RWPE2 (cell line): ENCODE measurements at regions not wholly inside any gene's neighbourhood (a gene's known extent, or its start where the extent isn't known, plus 50 kb on each side); places are given as distances from the start of the nearest gene placed in this dataset.

Experiments used
- ATAC-seq: fragments of 200-7000 bp; cut with Tn5 transposase; 3 replicates; pipeline ENCODE4 v1.9.1; 2021; ENCODE audit warnings: low read depth
- DNase-seq: peaks from one replicate; pipeline ENCODE4 v3.0.0-alpha.2; 2020; ENCODE audit warnings: low spot score
- H3K27ac ChIP-seq: fragments of 450-650 bp; 2 replicates; pipeline ENCODE4 v1.5.1; 2017; ENCODE audit warnings: mild to moderate bottlenecking; ENCODE audit not compliant: poor library complexity, severe bottlenecking
- H3K27me3 ChIP-seq: fragments of 250-450 bp; sonication (Bioruptor Pico); 2 replicates; pipeline ENCODE4 v1.5.1; 2021; ENCODE audit warnings: mild to moderate bottlenecking, moderate library complexity; ENCODE audit not compliant: insufficient read depth, poor library complexity, severe bottlenecking
- H3K36me3 ChIP-seq: fragments of 250-450 bp; sonication (Bioruptor Pico); 2 replicates; pipeline ENCODE4 v1.5.1; 2020; ENCODE audit warnings: low read depth, mild to moderate bottlenecking, moderate library complexity
- H3K4me1 ChIP-seq: fragments of 250-450 bp; sonication (Bioruptor Pico); 2 replicates; pipeline ENCODE4 v1.5.1; 2021; ENCODE audit warnings: mild to moderate bottlenecking, moderate library complexity; ENCODE audit not compliant: insufficient read depth, poor library complexity, severe bottlenecking
- H3K4me3 ChIP-seq: fragments of 250-450 bp; sonication (Bioruptor Pico); 2 replicates; pipeline ENCODE4 v1.5.1; 2021; ENCODE audit warnings: mild to moderate bottlenecking, moderate library complexity; ENCODE audit not compliant: severe bottlenecking
- H3K9me3 ChIP-seq: fragments of 250-450 bp; sonication (Bioruptor Pico); 2 replicates; pipeline ENCODE4 v1.5.1; 2021; ENCODE audit warnings: mild to moderate bottlenecking, moderate library complexity; ENCODE audit not compliant: severe bottlenecking
- CTCF ChIP-seq: fragments of 450-650 bp; IDR thresholded peaks from one replicate; pipeline ENCODE4 v1.5.1; 2017; ENCODE audit warnings: mild to moderate bottlenecking, moderate library complexity; ENCODE audit not compliant: poor library complexity, severe bottlenecking

DNA sequence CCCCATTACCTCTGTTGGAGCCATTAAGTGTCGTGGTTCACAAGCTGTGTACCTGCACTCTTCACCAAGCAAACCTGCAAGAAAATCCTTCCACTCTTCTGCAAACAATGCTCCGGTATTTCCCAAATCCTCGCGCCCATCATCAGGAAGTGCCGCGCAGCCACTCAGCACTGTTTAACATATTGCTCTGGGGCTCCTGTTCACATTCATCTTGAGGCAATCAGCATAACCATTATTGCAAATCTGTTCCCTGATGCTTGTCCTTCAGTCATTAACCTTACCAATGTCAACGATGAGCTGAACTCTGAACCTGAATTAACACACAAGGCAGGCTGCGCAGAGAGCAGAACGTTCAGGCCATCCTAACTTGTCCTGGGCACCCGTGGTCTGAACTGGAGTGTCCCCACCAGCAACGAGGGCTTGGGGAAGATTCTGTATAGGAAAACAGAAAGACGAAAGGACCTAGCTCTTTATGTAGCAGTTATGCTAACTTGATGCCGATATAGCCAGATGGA is 751.4 kb upstream of the AUTS2 start:
- no peaks in the 10 kb centered on the region for H3K4me1 ChIP-seq
- no peaks in the 10 kb centered on the region for H3K36me3 ChIP-seq
- TF ChIP-seq CTCF, result no peak

DNA sequence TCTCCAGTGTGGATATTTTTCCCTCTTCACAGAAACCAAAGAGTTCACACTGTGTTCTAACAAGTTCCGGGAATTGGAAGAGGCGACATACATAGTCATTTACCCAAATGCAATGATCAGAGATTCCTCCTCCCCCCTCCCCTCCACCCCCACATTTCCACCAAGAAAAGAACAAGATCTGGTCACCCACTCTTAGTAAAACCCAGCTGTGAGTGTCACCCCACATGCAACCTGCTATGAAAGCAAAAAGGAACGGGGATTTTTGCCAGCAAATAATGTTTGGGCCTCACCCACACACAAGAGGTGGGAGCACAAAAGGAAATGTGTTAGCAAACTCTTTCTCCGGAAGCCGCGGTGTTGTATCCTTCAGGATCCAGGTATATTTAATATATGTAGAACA is 745.0 kb upstream of the AUTS2 start:
- Histone ChIP-seq H3K27me3 (no peaks in the 10 kb centered on the region), H3K4me3 (no peak overlapping the region), H3K36me3 (no peaks in the 10 kb centered on the region), H3K9me3 (peaks cover 3% of the 10 kb centered on the region), H3K4me1 (no peaks in the 10 kb centered on the region), H3K27ac (no peak overlapping the region)
- no peak for ATAC-seq
- DNase-seq, result no peak
- TF ChIP-seq CTCF, result no peak

More for the DNA sequence above, 751.4 kb upstream of the AUTS2 start:
- ATAC-seq (no peak), DNase-seq (no peak)
- Histone ChIP-seq H3K27ac (no peak overlapping the region), H3K9me3 (no peaks in the 10 kb centered on the region), H3K4me3 (no peak overlapping the region), H3K27me3 (no peaks in the 10 kb centered on the region)

DNA sequence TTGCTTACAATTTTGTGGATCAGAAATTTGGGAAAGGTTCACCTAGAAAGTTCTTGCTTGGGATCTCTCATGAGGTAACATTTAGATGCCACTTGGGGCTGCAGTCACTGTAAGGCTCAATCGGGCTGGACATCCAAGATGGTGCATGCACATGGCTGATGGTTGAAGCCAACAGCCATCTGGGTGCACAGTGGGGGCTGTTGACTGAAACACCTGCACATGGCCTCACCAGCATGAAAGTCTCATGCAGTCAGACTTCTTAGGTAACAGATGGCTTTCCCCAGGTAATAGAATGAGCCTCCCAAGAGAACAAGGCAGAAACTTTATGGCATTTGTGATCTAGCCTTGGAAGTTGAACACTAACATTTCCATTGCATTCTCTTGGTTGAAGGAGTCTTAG is 740.7 kb upstream of the AUTS2 start:
- H3K27ac ChIP-seq, result no peak overlapping the region
- no peak for TF ChIP-seq CTCF
- ATAC-seq (no peak), DNase-seq (no peak)
- H3K4me1 ChIP-seq, result no peaks in the 10 kb centered on the region
- H3K9me3 ChIP-seq, result peaks cover 3% of the 10 kb centered on the region
- H3K27me3 ChIP-seq, result no peaks in the 10 kb centered on the region
- no peak overlapping the region for H3K4me3 ChIP-seq
- H3K36me3 ChIP-seq, result no peaks in the 10 kb centered on the region

DNA sequence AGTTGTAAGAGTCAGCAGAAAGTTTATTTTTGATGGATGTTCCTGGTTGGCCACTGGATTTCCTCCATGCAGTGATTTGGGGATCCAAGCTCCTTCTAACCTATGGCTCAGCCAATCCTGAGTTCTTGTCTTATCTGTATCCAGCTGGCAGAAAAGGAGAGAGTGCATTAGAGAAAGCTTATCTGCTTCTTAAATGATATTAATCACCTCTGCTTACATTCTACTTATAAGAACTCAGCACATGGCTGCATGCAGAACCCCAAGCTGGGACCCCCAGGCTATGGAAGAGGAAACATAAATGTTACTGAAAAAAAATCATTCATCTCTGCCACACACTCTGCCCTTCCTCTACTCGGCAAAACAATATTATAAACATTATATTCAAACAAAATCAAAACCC is 739.8 kb upstream of the AUTS2 start:
- ATAC-seq (no peak), DNase-seq (no peak)
- no peak for TF ChIP-seq CTCF
- Histone ChIP-seq H3K27ac (no peak overlapping the region), H3K9me3 (peaks cover 3% of the 10 kb centered on the region), H3K36me3 (no peaks in the 10 kb centered on the region), H3K4me3 (no peak overlapping the region), H3K4me1 (no peaks in the 10 kb centered on the region), H3K27me3 (no peaks in the 10 kb centered on the region)

DNA sequence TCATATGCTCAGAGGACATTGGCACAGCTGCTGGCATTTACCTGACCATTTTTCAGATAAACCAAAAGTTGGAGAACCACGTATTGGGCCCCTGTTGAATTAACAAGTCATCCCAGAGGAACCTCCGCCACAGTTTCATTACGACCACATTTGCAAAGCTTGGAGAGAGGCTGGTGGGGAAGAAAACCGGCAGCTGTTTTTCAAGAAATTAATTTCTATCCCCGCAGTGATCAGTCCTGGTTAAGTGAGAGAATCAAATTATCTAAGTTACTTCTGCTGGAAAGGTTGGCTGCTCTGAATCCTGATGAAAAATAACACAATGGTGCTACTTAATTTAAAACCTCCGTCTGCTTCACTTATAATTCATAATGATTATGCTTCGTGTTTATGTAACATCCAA is 737.1 kb upstream of the AUTS2 start:
- H3K4me1 ChIP-seq, result no peaks in the 10 kb centered on the region
- no peak for TF ChIP-seq CTCF
- DNase-seq, result no peak
- no peaks in the 10 kb centered on the region for H3K27me3 ChIP-seq
- no peaks in the 10 kb centered on the region for H3K9me3 ChIP-seq
- H3K27ac ChIP-seq, result no peak overlapping the region
- no peak for ATAC-seq
- H3K36me3 ChIP-seq, result no peaks in the 10 kb centered on the region
- H3K4me3 ChIP-seq, result no peak overlapping the region
